Heart left ventricle (tissue), 16 donors: ENCODE measurements at regions not wholly inside any gene's neighbourhood (a gene's known extent, or its start where the extent isn't known, plus 50 kb on each side); places are given as distances from the start of the nearest gene placed in this dataset.

ENCODE experiments used
- ATAC-seq, 4 donors: fragments of 200-7000 bp; cut with Tn5 transposase; one replicate each; pipeline ENCODE4 v1.9.1; 2020 to 2022; ENCODE audit warnings: moderate library complexity in 4 of 4, mild to moderate bottlenecking in 3 of 4, moderate number of reproducible peaks in 1 of 4
- DNase-seq, 5 donors: peaks; one replicate each; pipeline ENCODE4 v3.0.0-alpha.2; 2020
- H3K27ac ChIP-seq, 12 donors: fragments of 200-600 bp; sonication (generic) in 4 of 12; one replicate each; pipeline versions ENCODE4 v1.5.0 to v1.8.0; 2016 to 2022; ENCODE audit warnings: mild to moderate bottlenecking in 2 of 12
- H3K27me3 ChIP-seq, 9 donors: fragments of 200-600 bp; sonication (generic) in 2 of 9; one replicate each; pipeline versions ENCODE4 v1.5.1 to v1.8.0; 2016 to 2022; ENCODE audit warnings: mild to moderate bottlenecking in 3 of 9
- H3K36me3 ChIP-seq, 9 donors: fragments of 200-600 bp; sonication (generic) in 2 of 9; one replicate each; pipeline versions ENCODE4 v1.5.0 to v1.8.0; 2018 to 2022; ENCODE audit warnings: mild to moderate bottlenecking in 2 of 9
- H3K4me1 ChIP-seq, 12 donors: fragments of 200-600 bp; sonication (generic) in 4 of 12; one replicate each; pipeline versions ENCODE4 v1.5.0 to v1.8.0; 2016 to 2022; ENCODE audit warnings: mild to moderate bottlenecking in 3 of 12
- H3K4me3 ChIP-seq, 12 donors: fragments of 200-600 bp; sonication (generic) in 4 of 12; one replicate each; pipeline versions ENCODE4 v1.5.0 to v1.8.0; 2017 to 2022; ENCODE audit warnings: mild to moderate bottlenecking in 9 of 12, moderate library complexity in 4 of 12
- H3K9me3 ChIP-seq, 12 donors: fragments of 200-600 bp; sonication (generic) in 4 of 12; one replicate each; pipeline versions ENCODE4 v1.5.0 to v1.8.0; 2016 to 2022; ENCODE audit warnings: mild to moderate bottlenecking in 1 of 12
- CTCF ChIP-seq, 12 donors: fragments of 200-600 bp; sonication (generic) in 4 of 12; IDR thresholded peaks; one replicate each; pipeline versions ENCODE4 v1.5.0 to v1.8.0; 2018 to 2022; ENCODE audit warnings: antibody characterized with exemption in 12 of 12, mild to moderate bottlenecking in 5 of 12
- POLR2A ChIP-seq, 2 donors: fragments of 450-650 bp; IDR thresholded peaks; one replicate each; pipeline ENCODE4 v1.6.1; 2017; ENCODE audit warnings: antibody characterized with exemption in 2 of 2, mild to moderate bottlenecking in 2 of 2, moderate library complexity in 2 of 2
- WGBS, 4 donors: extraction: QIAGEN DNeasy Blood & Tissue Kit in 2 of 4; methylation state at CpG; one replicate each; pipeline versions ENCODE4 v1.1.5 to v1.1.7; 2013 to 2018; 5-methylcytosine and 5-hydroxymethylcytosine counted together
- intact Hi-C, 10 donors: fragments of 100-400 bp; cut with DNase I; formaldehyde crosslinking; loops; one replicate each; pipeline versions ENCODE4 v1.11.1 to v1.14.2; 2022
- donor health status: ischemic (EF 13 %, LVEDD 7.1; RV severe dilation, severe dysfunction).
- donor health status: healthy with polysubstance abuse.
- donor health status: DM: no; HTN: yes; CAD: no.
- donor health status: DM: no; HTN: no; CAD: no.
- donor health status: ischemic (EF 25% LVEDD 6.9; RV normal size, moderate dysfunction).
- donor health status: ischemic (EF 25% LVEDD 5.7; RV mildly dilated, moderate dysfunction).
- donor health status: healthy.
- donor health status: DM: yes; HTN: yes; CAD: no.
- donor health status: ischemic (EF 35%, LVEDD 5.7; RV mildly dilated, moderate dysfunction).
- donor health status: nonischemic (EF 11% LVEDD 7.7; RV severe dilation, severe dysfunction).
- donor health status: DM: yes; HTN: yes; CAD: no.
- donor health status: PGD.
- donor health status: ischemic (EF 29% LVEDD 5.4; RV normal size, mild dysfunction).
- donor health status: nonischemic (EF 23%, LVEDD 6.1; RV moderate dilation, normal function).

GRCh38 chr13:44014501-44014900 is 134.8 kb downstream of the LACC1 start:
- peak in 1 of 4 donors; percentile 31 for ATAC-seq
- H3K27ac ChIP-seq = peak overlapping the region in 11 of 12 donors; percentile 20 to 70 (median 60)
- no peak for DNase-seq
- no peak overlapping the region for H3K4me3 ChIP-seq
- 64 to 84% (median 71%) methylated on average over 8 of the region's 8 CpGs for WGBS, 4 donors
- TF ChIP-seq POLR2A (IDR thresholded peaks at IDR 0.05) (no peak), CTCF (IDR thresholded peaks at IDR 0.05) (no peak)
- peaks cover 0 to 57% (median 36%) of the 10 kb centered on the region in 12 donors for H3K4me1 ChIP-seq
- intact Hi-C loops = loop anchor here in 1 of 10 donors (5.0 kb wide), 1 partner anchor 77 kb away; no protein-coding TSS in a partner anchor
- H3K9me3 ChIP-seq = no peaks in the 10 kb centered on the region
- H3K36me3 ChIP-seq = no peaks in the 10 kb centered on the region
- no peaks in the 10 kb centered on the region for H3K27me3 ChIP-seq

- ATAC-seq = no peak
- TF ChIP-seq POLR2A (IDR thresholded peaks at IDR 0.05) (no peak), CTCF (IDR thresholded peaks at IDR 0.05) (no peak)
- intact Hi-C loops = no loop called here
- Histone ChIP-seq H3K27me3 (no peaks in the 10 kb centered on the region), H3K9me3 (no peaks in the 10 kb centered on the region), H3K27ac (peak overlapping the region in 9 of 12 donors; percentile 20 to 70 (median 55)), H3K36me3 (no peaks in the 10 kb centered on the region), H3K4me1 (peaks cover 0 to 57% (median 36%) of the 10 kb centered on the region in 12 donors), H3K4me3 (no peak overlapping the region)
- WGBS, 4 donors = 87 to 95% (median 90%) methylated on average over 5 of the region's 5 CpGs
- DNase-seq = no peak
Measured at GRCh38 chr13:44015118-44015517, 135.4 kb downstream of the LACC1 start.

GRCh38 chr13:44015811-44016210 is 136.1 kb downstream of the LACC1 start:
- peaks cover 0 to 57% (median 36%) of the 10 kb centered on the region in 12 donors for H3K4me1 ChIP-seq
- WGBS, 4 donors = 82 to 89% (median 86%) methylated on average over 6 of the region's 6 CpGs
- intact Hi-C loops = no loop called here

GRCh38 chr13:44017756-44018309 is 138.1 kb downstream of the LACC1 start:
- Histone ChIP-seq H3K27ac (peak overlapping the region in 10 of 12 donors; percentile 26 to 73 (median 34)), H3K27me3 (no peaks in the 10 kb centered on the region), H3K4me3 (no peak overlapping the region), H3K9me3 (no peaks in the 10 kb centered on the region), H3K4me1 (peaks cover 0 to 56% (median 36%) of the 10 kb centered on the region in 12 donors), H3K36me3 (no peaks in the 10 kb centered on the region)
- ATAC-seq = peak; percentile 42 to 67 (median 56)
- 43 to 60% (median 56%) methylated on average over 5 of the region's 5 CpGs for WGBS, 4 donors
- DNase-seq = peak in 1 of 5 donors; percentile 18
- TF ChIP-seq CTCF (IDR thresholded peaks at IDR 0.05) (no peak), POLR2A (IDR thresholded peaks at IDR 0.05) (no peak)
- intact Hi-C loops = no loop called here

More at GRCh38 chr13:44015811-44016210, 136.1 kb downstream of the LACC1 start:
- no peak overlapping the region for H3K4me3 ChIP-seq
- no peaks in the 10 kb centered on the region for H3K36me3 ChIP-seq
- TF ChIP-seq POLR2A (IDR thresholded peaks at IDR 0.05) (no peak), CTCF (IDR thresholded peaks at IDR 0.05) (no peak)
- DNase-seq = no peak
- H3K9me3 ChIP-seq = no peaks in the 10 kb centered on the region
- no peak for ATAC-seq
- H3K27me3 ChIP-seq = no peaks in the 10 kb centered on the region
- H3K27ac ChIP-seq = peak overlapping the region in 3 of 12 donors; percentile 15 to 63 (median 45)
